ENCODE measurements at regions not wholly inside any gene's neighbourhood (a gene's known extent, or its start where the extent isn't known, plus 50 kb on each side); places are given as distances from the start of the nearest gene placed in this dataset.
A peak's percentile ranks its signal among the peaks of the same experiment; 100 is the strongest.

DNA sequence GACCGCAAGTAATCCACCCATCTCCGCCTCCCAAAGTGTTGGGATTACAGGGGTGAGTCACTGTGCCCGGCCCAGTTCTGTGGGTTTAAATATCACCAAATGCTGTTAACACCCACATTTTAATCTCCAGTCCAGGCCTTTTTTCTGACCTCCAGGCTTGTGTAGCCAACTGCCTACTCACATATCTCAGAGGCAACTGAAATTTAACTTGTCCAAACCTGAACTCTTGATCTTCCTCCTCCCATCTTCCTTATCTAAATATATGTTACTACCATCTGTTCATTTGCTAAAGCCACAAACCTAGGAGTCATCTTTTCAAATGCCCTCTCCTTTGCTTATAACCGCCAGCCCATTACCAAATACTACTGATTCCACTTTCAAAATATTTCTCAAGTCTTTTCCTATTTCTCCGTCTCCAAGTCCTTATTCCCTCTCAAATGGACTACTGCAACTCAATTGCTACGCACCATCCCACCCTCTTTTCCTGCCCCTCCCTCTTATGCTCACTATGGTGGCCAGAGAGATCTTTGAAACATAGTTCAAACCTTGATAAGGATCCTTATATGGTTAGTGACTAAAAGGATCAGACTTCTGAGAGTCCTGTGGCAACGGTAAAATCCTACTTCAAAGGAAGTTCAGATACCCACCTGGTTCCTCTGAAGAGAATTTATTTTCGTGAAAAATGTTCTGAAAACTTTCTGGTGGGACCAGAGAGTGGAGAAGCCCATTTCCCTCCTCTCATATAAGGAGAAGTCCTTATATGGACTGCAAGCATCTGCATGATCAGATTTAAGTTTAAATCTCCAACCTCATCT is 78.5 kb upstream of the CDC42BPA start (continued):
- TF ChIP-seq CBX1 (IDR thresholded peaks at IDR 0.05; ENCODE audit: low read depth) = peak; percentile 77; the same call in 1 of the 2 replicates
- TF ChIP-seq, protein P1, sequence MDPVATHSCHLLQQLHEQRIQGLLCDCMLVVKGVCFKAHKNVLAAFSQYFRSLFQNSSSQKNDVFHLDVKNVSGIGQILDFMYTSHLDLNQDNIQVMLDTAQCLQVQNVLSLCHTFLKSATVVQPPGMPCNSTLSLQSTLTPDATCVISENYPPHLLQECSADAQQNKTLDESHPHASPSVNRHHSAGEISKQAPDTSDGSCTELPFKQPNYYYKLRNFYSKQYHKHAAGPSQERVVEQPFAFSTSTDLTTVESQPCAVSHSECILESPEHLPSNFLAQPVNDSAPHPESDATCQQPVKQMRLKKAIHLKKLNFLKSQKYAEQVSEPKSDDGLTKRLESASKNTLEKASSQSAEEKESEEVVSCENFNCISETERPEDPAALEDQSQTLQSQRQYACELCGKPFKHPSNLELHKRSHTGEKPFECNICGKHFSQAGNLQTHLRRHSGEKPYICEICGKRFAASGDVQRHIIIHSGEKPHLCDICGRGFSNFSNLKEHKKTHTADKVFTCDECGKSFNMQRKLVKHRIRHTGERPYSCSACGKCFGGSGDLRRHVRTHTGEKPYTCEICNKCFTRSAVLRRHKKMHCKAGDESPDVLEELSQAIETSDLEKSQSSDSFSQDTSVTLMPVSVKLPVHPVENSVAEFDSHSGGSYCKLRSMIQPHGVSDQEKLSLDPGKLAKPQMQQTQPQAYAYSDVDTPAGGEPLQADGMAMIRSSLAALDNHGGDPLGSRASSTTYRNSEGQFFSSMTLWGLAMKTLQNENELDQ (CRISPR knock-in tag; IDR thresholded peaks at IDR 0.05; ENCODE audit: borderline replicate concordance) = no peak
- TF ChIP-seq, protein P2, sequence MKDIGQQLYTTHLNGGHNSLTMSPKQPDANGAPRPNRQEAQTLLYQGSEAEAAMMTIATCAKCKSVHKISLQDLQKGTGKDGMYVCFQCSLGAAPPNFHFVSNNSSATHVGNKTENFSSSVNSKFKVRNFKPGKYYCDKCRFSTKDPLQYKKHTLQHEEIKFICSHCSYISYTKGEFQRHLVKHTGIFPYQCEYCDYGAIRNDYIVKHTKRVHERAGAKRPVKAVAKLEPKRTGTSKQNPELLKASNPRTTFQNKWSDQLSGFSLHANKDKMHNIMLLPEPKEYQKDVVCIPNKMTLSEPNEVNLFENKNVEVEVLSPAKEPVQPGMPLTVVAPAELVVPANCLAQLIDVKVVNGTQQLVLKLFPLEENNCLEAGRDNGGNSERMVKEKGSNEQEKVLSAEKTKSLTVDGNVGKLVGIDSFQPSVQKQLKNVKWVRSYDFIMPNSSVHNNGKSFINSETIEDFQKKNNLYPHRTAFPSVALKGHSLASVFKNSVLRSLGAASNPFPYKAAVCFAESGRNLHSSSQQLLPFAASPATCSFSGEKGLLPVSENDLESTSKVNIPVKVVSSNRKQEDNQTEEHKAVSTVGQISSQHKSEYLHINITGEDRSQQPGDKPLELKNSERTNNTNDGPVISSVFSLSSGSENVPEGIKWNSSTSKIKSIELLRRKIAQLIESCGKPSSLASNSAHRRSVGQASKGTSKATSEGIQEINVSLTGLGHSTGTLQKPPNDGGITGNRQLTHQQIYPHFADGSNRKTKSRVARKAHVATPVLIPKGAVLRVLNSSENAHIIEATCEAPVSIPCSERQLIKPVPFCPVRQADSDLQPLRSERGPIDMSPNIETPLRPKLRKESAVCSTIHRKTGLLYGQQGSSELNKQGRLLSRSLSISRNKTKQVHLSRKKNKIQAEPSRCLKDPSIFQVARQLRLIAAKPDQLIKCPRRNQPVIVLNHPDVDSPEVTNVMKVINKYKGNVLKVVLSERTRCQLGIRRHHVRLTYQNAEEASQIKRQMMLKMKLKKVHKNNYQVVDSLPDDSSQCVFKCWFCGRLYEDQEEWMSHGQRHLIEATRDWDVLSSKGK (CRISPR knock-in tag; IDR thresholded peaks at IDR 0.05) = no peak
- TF ChIP-seq ARNT (IDR thresholded peaks at IDR 0.05) = peak; percentile 98
- TF ChIP-seq, protein P3, sequence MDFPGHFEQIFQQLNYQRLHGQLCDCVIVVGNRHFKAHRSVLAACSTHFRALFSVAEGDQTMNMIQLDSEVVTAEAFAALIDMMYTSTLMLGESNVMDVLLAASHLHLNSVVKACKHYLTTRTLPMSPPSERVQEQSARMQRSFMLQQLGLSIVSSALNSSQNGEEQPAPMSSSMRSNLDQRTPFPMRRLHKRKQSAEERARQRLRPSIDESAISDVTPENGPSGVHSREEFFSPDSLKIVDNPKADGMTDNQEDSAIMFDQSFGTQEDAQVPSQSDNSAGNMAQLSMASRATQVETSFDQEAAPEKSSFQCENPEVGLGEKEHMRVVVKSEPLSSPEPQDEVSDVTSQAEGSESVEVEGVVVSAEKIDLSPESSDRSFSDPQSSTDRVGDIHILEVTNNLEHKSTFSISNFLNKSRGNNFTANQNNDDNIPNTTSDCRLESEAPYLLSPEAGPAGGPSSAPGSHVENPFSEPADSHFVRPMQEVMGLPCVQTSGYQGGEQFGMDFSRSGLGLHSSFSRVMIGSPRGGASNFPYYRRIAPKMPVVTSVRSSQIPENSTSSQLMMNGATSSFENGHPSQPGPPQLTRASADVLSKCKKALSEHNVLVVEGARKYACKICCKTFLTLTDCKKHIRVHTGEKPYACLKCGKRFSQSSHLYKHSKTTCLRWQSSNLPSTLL (IDR thresholded peaks at IDR 0.05) = no peak; the same call in 1 of the 2 replicates
- TF ChIP-seq CHD4 (IDR thresholded peaks at IDR 0.05; ENCODE audit: insufficient read depth, insufficient replicate concordance, low read depth, low read length, poor library complexity, severe bottlenecking) = no peak
- TF ChIP-seq, protein P4, sequence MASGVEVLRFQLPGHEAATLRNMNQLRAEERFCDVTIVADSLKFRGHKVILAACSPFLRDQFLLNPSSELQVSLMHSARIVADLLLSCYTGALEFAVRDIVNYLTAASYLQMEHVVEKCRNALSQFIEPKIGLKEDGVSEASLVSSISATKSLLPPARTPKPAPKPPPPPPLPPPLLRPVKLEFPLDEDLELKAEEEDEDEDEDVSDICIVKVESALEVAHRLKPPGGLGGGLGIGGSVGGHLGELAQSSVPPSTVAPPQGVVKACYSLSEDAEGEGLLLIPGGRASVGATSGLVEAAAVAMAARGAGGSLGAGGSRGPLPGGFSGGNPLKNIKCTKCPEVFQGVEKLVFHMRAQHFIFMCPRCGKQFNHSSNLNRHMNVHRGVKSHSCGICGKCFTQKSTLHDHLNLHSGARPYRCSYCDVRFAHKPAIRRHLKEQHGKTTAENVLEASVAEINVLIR (CRISPR knock-in tag; IDR thresholded peaks at IDR 0.05) = no peak
- TF ChIP-seq GTF2E2 (tag; IDR thresholded peaks at IDR 0.05) = no peak
- peak; percentile 45; the same call in 1 of the 2 replicates for TF ChIP-seq ZNF644 (tag; IDR thresholded peaks at IDR 0.05; ENCODE audit: low read depth)
- TF ChIP-seq, protein P5, sequence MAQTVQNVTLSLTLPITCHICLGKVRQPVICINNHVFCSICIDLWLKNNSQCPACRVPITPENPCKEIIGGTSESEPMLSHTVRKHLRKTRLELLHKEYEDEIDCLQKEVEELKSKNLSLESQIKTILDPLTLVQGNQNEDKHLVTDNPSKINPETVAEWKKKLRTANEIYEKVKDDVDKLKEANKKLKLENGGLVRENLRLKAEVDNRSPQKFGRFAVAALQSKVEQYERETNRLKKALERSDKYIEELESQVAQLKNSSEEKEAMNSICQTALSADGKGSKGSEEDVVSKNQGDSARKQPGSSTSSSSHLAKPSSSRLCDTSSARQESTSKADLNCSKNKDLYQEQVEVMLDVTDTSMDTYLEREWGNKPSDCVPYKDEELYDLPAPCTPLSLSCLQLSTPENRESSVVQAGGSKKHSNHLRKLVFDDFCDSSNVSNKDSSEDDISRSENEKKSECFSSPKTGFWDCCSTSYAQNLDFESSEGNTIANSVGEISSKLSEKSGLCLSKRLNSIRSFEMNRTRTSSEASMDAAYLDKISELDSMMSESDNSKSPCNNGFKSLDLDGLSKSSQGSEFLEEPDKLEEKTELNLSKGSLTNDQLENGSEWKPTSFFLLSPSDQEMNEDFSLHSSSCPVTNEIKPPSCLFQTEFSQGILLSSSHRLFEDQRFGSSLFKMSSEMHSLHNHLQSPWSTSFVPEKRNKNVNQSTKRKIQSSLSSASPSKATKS (CRISPR knock-in tag; IDR thresholded peaks at IDR 0.05) = no peak
- TF ChIP-seq, protein P6, sequence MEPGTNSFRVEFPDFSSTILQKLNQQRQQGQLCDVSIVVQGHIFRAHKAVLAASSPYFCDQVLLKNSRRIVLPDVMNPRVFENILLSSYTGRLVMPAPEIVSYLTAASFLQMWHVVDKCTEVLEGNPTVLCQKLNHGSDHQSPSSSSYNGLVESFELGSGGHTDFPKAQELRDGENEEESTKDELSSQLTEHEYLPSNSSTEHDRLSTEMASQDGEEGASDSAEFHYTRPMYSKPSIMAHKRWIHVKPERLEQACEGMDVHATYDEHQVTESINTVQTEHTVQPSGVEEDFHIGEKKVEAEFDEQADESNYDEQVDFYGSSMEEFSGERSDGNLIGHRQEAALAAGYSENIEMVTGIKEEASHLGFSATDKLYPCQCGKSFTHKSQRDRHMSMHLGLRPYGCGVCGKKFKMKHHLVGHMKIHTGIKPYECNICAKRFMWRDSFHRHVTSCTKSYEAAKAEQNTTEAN (CRISPR knock-in tag; IDR thresholded peaks at IDR 0.05) = no peak
- no peak for TF ChIP-seq RBM17 (IDR thresholded peaks at IDR 0.05; ENCODE audit: borderline replicate concordance, low read depth, low read length)
